ENCODE measurements at regions not wholly inside any gene's neighbourhood (a gene's known extent, or its start where the extent isn't known, plus 50 kb on each side); places are given as distances from the start of the nearest gene placed in this dataset.

- no peak overlapping the region for H3K27ac ChIP-seq
- TF ChIP-seq, protein P1, sequence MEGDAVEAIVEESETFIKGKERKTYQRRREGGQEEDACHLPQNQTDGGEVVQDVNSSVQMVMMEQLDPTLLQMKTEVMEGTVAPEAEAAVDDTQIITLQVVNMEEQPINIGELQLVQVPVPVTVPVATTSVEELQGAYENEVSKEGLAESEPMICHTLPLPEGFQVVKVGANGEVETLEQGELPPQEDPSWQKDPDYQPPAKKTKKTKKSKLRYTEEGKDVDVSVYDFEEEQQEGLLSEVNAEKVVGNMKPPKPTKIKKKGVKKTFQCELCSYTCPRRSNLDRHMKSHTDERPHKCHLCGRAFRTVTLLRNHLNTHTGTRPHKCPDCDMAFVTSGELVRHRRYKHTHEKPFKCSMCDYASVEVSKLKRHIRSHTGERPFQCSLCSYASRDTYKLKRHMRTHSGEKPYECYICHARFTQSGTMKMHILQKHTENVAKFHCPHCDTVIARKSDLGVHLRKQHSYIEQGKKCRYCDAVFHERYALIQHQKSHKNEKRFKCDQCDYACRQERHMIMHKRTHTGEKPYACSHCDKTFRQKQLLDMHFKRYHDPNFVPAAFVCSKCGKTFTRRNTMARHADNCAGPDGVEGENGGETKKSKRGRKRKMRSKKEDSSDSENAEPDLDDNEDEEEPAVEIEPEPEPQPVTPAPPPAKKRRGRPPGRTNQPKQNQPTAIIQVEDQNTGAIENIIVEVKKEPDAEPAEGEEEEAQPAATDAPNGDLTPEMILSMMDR (conservative IDR thresholded peaks at IDR 0.05) = no peak
Measured at GRCh38 chr14:98612434-98613200, 659.4 kb downstream of the BCL11B start.

GRCh38 chr14:98614741-98615140 is 657.3 kb downstream of the BCL11B start:
- TF ChIP-seq, protein P1 (conservative IDR thresholded peaks at IDR 0.05) = no peak
- H3K27ac ChIP-seq = no peak overlapping the region

- no peak overlapping the region for H3K27ac ChIP-seq
- TF ChIP-seq, protein P1 (conservative IDR thresholded peaks at IDR 0.05) = no peak
Measured at GRCh38 chr14:98622208-98623051, 649.6 kb downstream of the BCL11B start.

GRCh38 chr14:98623788-98624415 is 648.1 kb downstream of the BCL11B start:
- TF ChIP-seq, protein P1 (conservative IDR thresholded peaks at IDR 0.05) = no peak
- no peak overlapping the region for H3K27ac ChIP-seq

DNA sequence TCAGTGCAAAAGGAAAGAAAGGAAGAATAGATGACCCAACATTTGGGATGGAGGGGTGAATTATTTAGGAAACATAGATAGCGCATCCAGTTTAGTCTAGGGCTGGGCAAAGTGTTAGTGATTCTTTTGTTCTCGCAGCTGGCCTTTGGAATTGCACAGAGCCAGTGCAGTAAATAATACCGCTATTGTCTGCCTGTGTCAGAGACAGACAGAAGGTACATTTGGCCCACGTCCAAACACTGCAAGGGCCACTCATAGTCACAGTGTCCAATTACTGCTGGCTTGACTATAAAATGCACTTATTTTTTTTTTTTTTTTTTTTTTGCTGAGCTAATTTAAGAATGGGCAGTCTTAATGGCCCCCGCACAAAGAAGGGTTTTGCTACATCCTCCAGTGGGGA is 638.6 kb downstream of the BCL11B start:
- TF ChIP-seq, protein P1 (conservative IDR thresholded peaks at IDR 0.05) = no peak
- no peak overlapping the region for H3K27ac ChIP-seq

GRCh38 chr14:98634043-98634820 is 637.8 kb downstream of the BCL11B start:
- H3K27ac ChIP-seq = no peak overlapping the region

More at GRCh38 chr14:98634043-98634820, 637.8 kb downstream of the BCL11B start:
- TF ChIP-seq, protein P1 (conservative IDR thresholded peaks at IDR 0.05) = no peak
